22Rv1 (cell line): ENCODE measurements at regions not wholly inside any gene's neighbourhood (a gene's known extent, or its start where the extent isn't known, plus 50 kb on each side); places are given as distances from the start of the nearest gene placed in this dataset.

Experiments
- ZFX ChIP-seq: fragments of 450-650 bp; IDR thresholded peaks from 2 replicates; pipeline ENCODE4 v1.6.1; 2017; ENCODE audit warnings: antibody characterized with exemption, borderline replicate concordance
- TF ChIP-seq, protein P1 (sequence below): fragments of 450-650 bp; IDR thresholded peaks from 2 replicates; pipeline ENCODE4 v1.5.1; 2017; ENCODE audit warnings: mild to moderate bottlenecking

DNA sequence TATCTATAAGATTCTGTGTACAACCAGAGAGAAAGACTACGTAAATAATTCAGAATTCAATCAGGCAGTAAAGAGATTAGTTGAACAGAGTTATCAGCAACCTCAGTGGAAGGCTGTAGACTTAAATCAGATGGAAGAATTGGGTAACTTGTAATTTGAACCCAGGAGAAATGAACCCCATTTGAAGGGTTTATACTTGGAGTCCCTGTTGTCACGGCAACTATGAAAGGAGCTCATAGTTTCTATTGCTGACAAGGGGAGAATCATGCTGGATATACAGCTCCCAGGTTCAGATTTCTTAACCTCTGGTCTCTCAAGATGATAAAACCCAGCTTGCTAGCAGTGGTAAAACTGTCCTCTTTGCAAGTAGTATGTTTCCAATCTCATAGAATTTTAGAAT is 54.4 kb upstream of the BMP4 start:
- TF ChIP-seq, protein P1, sequence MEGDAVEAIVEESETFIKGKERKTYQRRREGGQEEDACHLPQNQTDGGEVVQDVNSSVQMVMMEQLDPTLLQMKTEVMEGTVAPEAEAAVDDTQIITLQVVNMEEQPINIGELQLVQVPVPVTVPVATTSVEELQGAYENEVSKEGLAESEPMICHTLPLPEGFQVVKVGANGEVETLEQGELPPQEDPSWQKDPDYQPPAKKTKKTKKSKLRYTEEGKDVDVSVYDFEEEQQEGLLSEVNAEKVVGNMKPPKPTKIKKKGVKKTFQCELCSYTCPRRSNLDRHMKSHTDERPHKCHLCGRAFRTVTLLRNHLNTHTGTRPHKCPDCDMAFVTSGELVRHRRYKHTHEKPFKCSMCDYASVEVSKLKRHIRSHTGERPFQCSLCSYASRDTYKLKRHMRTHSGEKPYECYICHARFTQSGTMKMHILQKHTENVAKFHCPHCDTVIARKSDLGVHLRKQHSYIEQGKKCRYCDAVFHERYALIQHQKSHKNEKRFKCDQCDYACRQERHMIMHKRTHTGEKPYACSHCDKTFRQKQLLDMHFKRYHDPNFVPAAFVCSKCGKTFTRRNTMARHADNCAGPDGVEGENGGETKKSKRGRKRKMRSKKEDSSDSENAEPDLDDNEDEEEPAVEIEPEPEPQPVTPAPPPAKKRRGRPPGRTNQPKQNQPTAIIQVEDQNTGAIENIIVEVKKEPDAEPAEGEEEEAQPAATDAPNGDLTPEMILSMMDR: no peak
- TF ChIP-seq ZFX: no peak
